ENCODE measurements at regions not wholly inside any gene's neighbourhood (a gene's known extent, or its start where the extent isn't known, plus 50 kb on each side); places are given as distances from the start of the nearest gene placed in this dataset.

GRCh38 chr17:79544142-79544914 lies 66.5 kb downstream of the RBFOX3 start:
- TF ChIP-seq, protein P1, sequence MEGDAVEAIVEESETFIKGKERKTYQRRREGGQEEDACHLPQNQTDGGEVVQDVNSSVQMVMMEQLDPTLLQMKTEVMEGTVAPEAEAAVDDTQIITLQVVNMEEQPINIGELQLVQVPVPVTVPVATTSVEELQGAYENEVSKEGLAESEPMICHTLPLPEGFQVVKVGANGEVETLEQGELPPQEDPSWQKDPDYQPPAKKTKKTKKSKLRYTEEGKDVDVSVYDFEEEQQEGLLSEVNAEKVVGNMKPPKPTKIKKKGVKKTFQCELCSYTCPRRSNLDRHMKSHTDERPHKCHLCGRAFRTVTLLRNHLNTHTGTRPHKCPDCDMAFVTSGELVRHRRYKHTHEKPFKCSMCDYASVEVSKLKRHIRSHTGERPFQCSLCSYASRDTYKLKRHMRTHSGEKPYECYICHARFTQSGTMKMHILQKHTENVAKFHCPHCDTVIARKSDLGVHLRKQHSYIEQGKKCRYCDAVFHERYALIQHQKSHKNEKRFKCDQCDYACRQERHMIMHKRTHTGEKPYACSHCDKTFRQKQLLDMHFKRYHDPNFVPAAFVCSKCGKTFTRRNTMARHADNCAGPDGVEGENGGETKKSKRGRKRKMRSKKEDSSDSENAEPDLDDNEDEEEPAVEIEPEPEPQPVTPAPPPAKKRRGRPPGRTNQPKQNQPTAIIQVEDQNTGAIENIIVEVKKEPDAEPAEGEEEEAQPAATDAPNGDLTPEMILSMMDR (IDR thresholded peaks at IDR 0.05), result no peak
- no peak for TF ChIP-seq POLR2AphosphoS5 (IDR thresholded peaks at IDR 0.05)

Data from breast epithelium (tissue), 3 donors.